CD4-positive, alpha-beta T cell treated with Interferon alpha-2 for 1 hour (primary cell): ENCODE measurements at regions not wholly inside any gene's neighbourhood (a gene's known extent, or its start where the extent isn't known, plus 50 kb on each side); places are given as distances from the start of the nearest gene placed in this dataset.
"Not testable (repeated sequence)": the region's sequence is repeated elsewhere in the genome, so short reads cannot be mapped to it uniquely, and the experiment has no call there.

ENCODE experiments used
- DNase-seq, 2 donors: peaks; one replicate each; pipeline ENCODE4 v3.0.0-alpha.2; 2020 to 2022

- not testable (repeated sequence) for DNase-seq
Observed at GRCh38 chr13:66144357-66144756, 1085.8 kb downstream of the PCDH9 start.

GRCh38 chr13:66139701-66140100 lies 1090.4 kb downstream of the PCDH9 start:
- DNase-seq, result no peak

GRCh38 chr13:66139250-66139649 lies 1090.9 kb downstream of the PCDH9 start:
- no peak for DNase-seq

GRCh38 chr13:66138172-66138811 lies 1091.8 kb downstream of the PCDH9 start:
- DNase-seq, result peak in 1 of 2 donors; percentile 3

GRCh38 chr13:66137384-66137783 lies 1092.8 kb downstream of the PCDH9 start:
- no peak for DNase-seq

GRCh38 chr13:66128692-66129269 lies 1101.4 kb downstream of the PCDH9 start:
- no peak for DNase-seq

- DNase-seq, result no peak
Observed at GRCh38 chr13:66128201-66128600, 1101.9 kb downstream of the PCDH9 start.

GRCh38 chr13:66117563-66117962 lies 1112.6 kb downstream of the PCDH9 start:
- no peak for DNase-seq

GRCh38 chr13:66113882-66114526 lies 1116.1 kb downstream of the PCDH9 start:
- DNase-seq, result no peak

- no peak for DNase-seq
Observed at GRCh38 chr13:66111628-66112027, 1118.5 kb downstream of the PCDH9 start.

GRCh38 chr13:66106246-66106645 lies 1123.9 kb downstream of the PCDH9 start:
- DNase-seq, result no peak

- DNase-seq, result no peak
Observed at GRCh38 chr13:66102864-66103263, 1127.3 kb downstream of the PCDH9 start.

GRCh38 chr13:66099825-66100224 lies 1130.3 kb downstream of the PCDH9 start:
- no peak for DNase-seq

- no peak for DNase-seq
Observed at GRCh38 chr13:66098931-66099628, 1131.1 kb downstream of the PCDH9 start.

- DNase-seq, result no peak
Observed at GRCh38 chr13:66089711-66090110, 1140.4 kb downstream of the PCDH9 start.

- no peak for DNase-seq
Observed at GRCh38 chr13:66087269-66087710, 1142.8 kb downstream of the PCDH9 start.

- DNase-seq, result no peak
Observed at GRCh38 chr13:66077132-66077689, 1152.9 kb downstream of the PCDH9 start.

- DNase-seq, result no peak
Observed at GRCh38 chr13:66076417-66076816, 1153.7 kb downstream of the PCDH9 start.

GRCh38 chr13:66074018-66074615 lies 1156.0 kb downstream of the PCDH9 start:
- DNase-seq, result no peak

GRCh38 chr13:66072097-66072496 lies 1158.0 kb downstream of the PCDH9 start:
- DNase-seq, result not testable (repeated sequence)

- DNase-seq, result no peak
Observed at GRCh38 chr13:66071608-66072007, 1158.5 kb downstream of the PCDH9 start.

- no peak for DNase-seq
Observed at GRCh38 chr13:66071029-66071428, 1159.1 kb downstream of the PCDH9 start.

GRCh38 chr13:66069570-66069969 lies 1160.6 kb downstream of the PCDH9 start:
- no peak for DNase-seq
